B cell (primary cell): ENCODE measurements at regions not wholly inside any gene's neighbourhood (a gene's known extent, or its start where the extent isn't known, plus 50 kb on each side); places are given as distances from the start of the nearest gene placed in this dataset.

Source experiments
- ATAC-seq: fragments of 200-7000 bp; cut with Tn5 transposase; one replicate; pipeline ENCODE4 v1.10.0; 2021; ENCODE audit warnings: low read depth, mild to moderate bottlenecking, moderate number of reproducible peaks, moderate library complexity
- CTCF ChIA-PET: fragments of 350-600 bp; sonication (Branson Sonifier 250); formaldehyde crosslinking; loops from one replicate; lab custom pipeline; 2021; ENCODE audit warnings: antibody characterized with exemption, inconsistent platforms; lab: Charles Lee
- POLR2A ChIA-PET: fragments of 350-600 bp; sonication (Branson Sonifier 250); formaldehyde crosslinking; loops from one replicate; lab custom pipeline; 2021; ENCODE audit warnings: antibody characterized with exemption; lab: Charles Lee
- DNase-seq: peaks from one replicate; pipeline ENCODE4 v3.0.0; 2013
- H2AFZ ChIP-seq: 2 replicates; pipeline ENCODE4 v1.6.1; 2012; ENCODE audit warnings: mild to moderate bottlenecking, low read depth, low read length; ENCODE audit not compliant: insufficient read depth, poor library complexity, severe bottlenecking
- H3K27ac ChIP-seq, 2 donors: 1 replicate in 1 of 2; 2 replicates in 1 of 2; pipeline ENCODE4 v1.5.1; 2012 to 2013; ENCODE audit warnings: low read length in 2 of 2, mild to moderate bottlenecking in 2 of 2, moderate library complexity in 1 of 2
- H3K27me3 ChIP-seq, 4 experiments: fragments of 200-600 bp in 1 of 4; sonication (generic) in 1 of 4; replicated peaks in 1 of 4; 1 replicate in 2 of 4; 2 replicates in 2 of 4; pipeline versions ENCODE4 v1.6.1 to v1.7.0; 2013 to 2016; ENCODE audit warnings: low read length in 3 of 4, mild to moderate bottlenecking in 2 of 4, mixed read lengths in 1 of 4, moderate library complexity in 1 of 4; ENCODE audit not compliant: insufficient read depth in 4 of 4, control insufficient read depth in 3 of 4; ENCODE audit errors: control extremely low read depth in 1 of 4
- H3K36me3 ChIP-seq, 2 experiments: replicated peaks in 1 of 2; 1 replicate in 1 of 2; 2 replicates in 1 of 2; pipeline versions ENCODE4 v1.6.1 to v1.7.1; 2013; ENCODE audit warnings: low read length in 1 of 2; ENCODE audit not compliant: insufficient read depth in 2 of 2, control insufficient read depth in 1 of 2; ENCODE audit errors: control extremely low read depth in 1 of 2, extremely low read depth in 1 of 2
- H3K4me1 ChIP-seq, 2 donors: fragments of 200-600 bp in 1 of 2; sonication (generic) in 1 of 2; 1 replicate in 1 of 2; 2 replicates in 1 of 2; pipeline versions ENCODE4 v1.5.1 to v1.6.1; 2013 to 2017; ENCODE audit warnings: low read length in 2 of 2; ENCODE audit not compliant: control insufficient read depth in 2 of 2, insufficient read depth in 2 of 2
- H3K4me2 ChIP-seq: replicated peaks from 2 replicates; pipeline ENCODE3; 2012; ENCODE audit warnings: mild to moderate bottlenecking, low read depth, low read length; ENCODE audit not compliant: poor library complexity, severe bottlenecking
- H3K4me3 ChIP-seq, 5 experiments: fragments of 200-600 bp in 1 of 5; sonication (generic) in 1 of 5; 1 replicate in 3 of 5; 2 replicates in 2 of 5; pipeline versions ENCODE4 v1.5.1 to v1.7.0; 2011 to 2016; ENCODE audit warnings: low read length in 4 of 5, mild to moderate bottlenecking in 4 of 5, low read depth in 2 of 5, control low read depth in 1 of 5, moderate library complexity in 1 of 5; ENCODE audit not compliant: insufficient read depth in 1 of 5; ENCODE audit errors: control extremely low read depth in 1 of 5, extremely low read depth in 1 of 5
- H3K79me2 ChIP-seq: fragments of 200-600 bp; sonication (generic); one replicate; pipeline ENCODE4 v1.6.0; 2016; ENCODE audit warnings: low read length; ENCODE audit not compliant: control insufficient read depth, insufficient read depth
- H3K9ac ChIP-seq: fragments of 200-600 bp; sonication (generic); 2 replicates; pipeline ENCODE4 v1.6.1; 2017; ENCODE audit warnings: mild to moderate bottlenecking, low read length, moderate library complexity
- H3K9me3 ChIP-seq, 3 donors: one replicate each; pipeline versions ENCODE4 v1.6.1 to v1.7.1; 2013; ENCODE audit warnings: low read length in 2 of 3; ENCODE audit not compliant: control insufficient read depth in 2 of 3, insufficient read depth in 1 of 3; ENCODE audit errors: control extremely low read depth in 1 of 3
- H4K20me1 ChIP-seq: 2 replicates; pipeline ENCODE4 v1.6.0; 2012; ENCODE audit warnings: mild to moderate bottlenecking, low read length; ENCODE audit not compliant: insufficient read depth, control insufficient read depth, poor library complexity, severe bottlenecking
- H3K27ac Mint-ChIP-seq: one replicate; pipeline ENCODE4 v1.8.0; 2021; ENCODE audit warnings: mixed read lengths
- H3K27me3 Mint-ChIP-seq: one replicate; pipeline ENCODE4 v1.8.0; 2021; ENCODE audit warnings: mixed read lengths
- H3K4me1 Mint-ChIP-seq: one replicate; pipeline ENCODE4 v1.8.0; 2021; ENCODE audit warnings: mixed read lengths
- H3K4me3 Mint-ChIP-seq: one replicate; pipeline ENCODE4 v1.8.0; 2021; ENCODE audit warnings: mixed read lengths
- H3K9me3 Mint-ChIP-seq: one replicate; pipeline ENCODE4 v1.8.0; 2022; ENCODE audit warnings: mixed read lengths; ENCODE audit not compliant: insufficient read depth
- CTCF ChIP-seq: fragments of 200-600 bp; IDR thresholded peaks from one replicate; pipeline ENCODE4 v1.8.0; 2022; ENCODE audit warnings: antibody characterized with exemption, mild to moderate bottlenecking
- EZH2 ChIP-seq: IDR thresholded peaks from 2 replicates; pipeline ENCODE4 v1.6.1; 2012; ENCODE audit warnings: borderline replicate concordance, low read depth, mild to moderate bottlenecking, moderate library complexity, low read length; ENCODE audit not compliant: insufficient read depth, poor library complexity, severe bottlenecking
- WGBS: methylation state at CpG from one replicate; pipeline ENCODE4 v1.1.5; 2013; ENCODE audit warnings: missing lambda C conversion rate; ENCODE audit not compliant: insufficient coverage; 5-methylcytosine and 5-hydroxymethylcytosine counted together
- intact Hi-C: fragments of 100-400 bp; cut with micrococcal nuclease; formaldehyde crosslinking; loops from one replicate; pipeline ENCODE4 v1.10.0; 2022

GRCh38 chr3:8223766-8224165 is 277.9 kb upstream of the LMCD1 start:
- no peak overlapping the region for H3K4me2 ChIP-seq
- no peak overlapping the region for H2AFZ ChIP-seq
- no peaks in the 10 kb centered on the region for H3K36me3 ChIP-seq
- H4K20me1 ChIP-seq = no peaks in the 10 kb centered on the region
- no peak overlapping the region for H3K27ac Mint-ChIP-seq
- no peaks in the 10 kb centered on the region for H3K27me3 ChIP-seq
- no peaks in the 10 kb centered on the region for H3K27me3 Mint-ChIP-seq
- TF ChIP-seq CTCF (no peak), EZH2 (no peak)
- no peaks in the 10 kb centered on the region for H3K4me1 ChIP-seq
- DNase-seq = no peak
- no peak overlapping the region for H3K27ac ChIP-seq
- no peak overlapping the region for H3K9ac ChIP-seq
- CTCF ChIA-PET = interaction anchor here (1.7 kb wide), 1 partner anchor 16 kb away, joined by 5 read pairs; no protein-coding TSS in a partner anchor
- H3K9me3 Mint-ChIP-seq = no peaks in the 10 kb centered on the region
- ATAC-seq = no peak
- no peaks in the 10 kb centered on the region for H3K4me1 Mint-ChIP-seq
- POLR2A ChIA-PET = no interaction called here
- no peaks in the 10 kb centered on the region for H3K79me2 ChIP-seq
- H3K4me3 ChIP-seq = no peak overlapping the region
- H3K9me3 ChIP-seq = no peaks in the 10 kb centered on the region
- intact Hi-C loops = no loop called here
- no peak overlapping the region for H3K4me3 Mint-ChIP-seq
- WGBS = 100% methylated on average over 2 of the region's 4 CpGs

- no peaks in the 10 kb centered on the region for H3K9me3 Mint-ChIP-seq
- H3K4me2 ChIP-seq = no peak overlapping the region
- H2AFZ ChIP-seq = no peak overlapping the region
- no peaks in the 10 kb centered on the region for H3K4me1 Mint-ChIP-seq
- no peak for DNase-seq
- intact Hi-C loops = no loop called here
- H3K9ac ChIP-seq = no peak overlapping the region
- no peak overlapping the region for H3K27ac Mint-ChIP-seq
- H3K4me3 ChIP-seq = no peak overlapping the region
- no peaks in the 10 kb centered on the region for H3K27me3 ChIP-seq
- ATAC-seq = no peak
- no peaks in the 10 kb centered on the region for H3K4me1 ChIP-seq
- 90% methylated on average over 2 of the region's 6 CpGs for WGBS
- H3K27ac ChIP-seq = no peak overlapping the region
- POLR2A ChIA-PET = no interaction called here
- no peak for TF ChIP-seq CTCF
- TF ChIP-seq EZH2 = no peak
- no peaks in the 10 kb centered on the region for H3K79me2 ChIP-seq
- H3K9me3 ChIP-seq = no peaks in the 10 kb centered on the region
- H3K4me3 Mint-ChIP-seq = no peak overlapping the region
- CTCF ChIA-PET = interaction anchor here (1.7 kb wide), 1 partner anchor 14 kb away, joined by 5 read pairs; no protein-coding TSS in a partner anchor
- H3K36me3 ChIP-seq = no peaks in the 10 kb centered on the region
- H4K20me1 ChIP-seq = no peaks in the 10 kb centered on the region
- H3K27me3 Mint-ChIP-seq = no peaks in the 10 kb centered on the region
These were observed 276.7 kb upstream of the LMCD1 start for GRCh38 chr3:8224941-8225340.
